ENCODE measurements at regions not wholly inside any gene's neighbourhood (a gene's known extent, or its start where the extent isn't known, plus 50 kb on each side); places are given as distances from the start of the nearest gene placed in this dataset.
"Not testable (repeated sequence)": the region's sequence is repeated elsewhere in the genome, so short reads cannot be mapped to it uniquely, and the experiment has no call there.

GRCh38 chr12:75684678-75685616, 173.5 kb upstream of the KRR1 start:
- no peak overlapping the region for H3K9ac ChIP-seq (ENCODE audit: low read depth, low read length)
- no peak overlapping the region for H3K4me3 ChIP-seq (ENCODE audit: low read length)
- no peaks in the 10 kb centered on the region for H3K36me3 ChIP-seq (ENCODE audit: insufficient read depth, low read length)
- no peaks in the 10 kb centered on the region for H3K27me3 ChIP-seq (ENCODE audit: control insufficient read depth, insufficient read depth, low read length)
- H3K4me1 ChIP-seq (ENCODE audit: control insufficient read depth, insufficient read depth, low read length), result peaks cover 15% of the 10 kb centered on the region
- H3K9me3 ChIP-seq (replicated peaks; ENCODE audit: low read length), result no peaks in the 10 kb centered on the region
- H3K4me2 ChIP-seq (ENCODE audit: low read length), result no peak overlapping the region

DNA sequence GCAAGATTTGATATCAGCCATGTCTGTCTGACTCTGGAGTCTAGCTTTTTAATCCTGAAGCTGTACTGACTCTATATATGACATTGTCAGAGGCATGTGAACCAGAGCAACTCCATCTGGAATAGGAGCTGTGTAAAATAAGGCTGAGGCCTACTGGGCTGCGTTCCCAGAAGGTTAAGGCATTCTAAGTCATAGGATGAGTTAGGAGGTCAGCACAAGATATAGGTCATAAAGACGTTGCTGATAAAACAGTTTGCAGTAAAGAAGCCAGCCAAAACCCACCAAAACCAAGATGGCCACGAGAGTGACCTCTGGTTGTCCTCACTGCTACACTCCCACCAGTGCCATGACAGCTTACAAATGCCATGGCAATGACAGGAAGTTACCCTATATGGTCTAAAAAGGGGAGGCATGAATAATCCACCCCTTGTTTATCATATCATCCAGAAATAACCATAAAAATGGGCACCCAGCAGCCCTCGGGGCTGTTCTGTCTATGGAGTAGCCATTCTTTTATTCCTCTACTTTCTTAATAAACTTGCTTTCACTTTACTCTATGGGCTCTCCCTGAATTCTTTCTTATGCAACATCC, 172.7 kb upstream of the KRR1 start:
- H3K4me1 ChIP-seq (ENCODE audit: control insufficient read depth, insufficient read depth, low read length), result peaks cover 12% of the 10 kb centered on the region
- not testable (repeated sequence) for H3K27me3 ChIP-seq (ENCODE audit: control insufficient read depth, insufficient read depth, low read length); H3K4me3 ChIP-seq (ENCODE audit: low read length); H3K36me3 ChIP-seq (ENCODE audit: insufficient read depth, low read length); H3K9ac ChIP-seq (ENCODE audit: low read depth, low read length); H3K9me3 ChIP-seq (replicated peaks; ENCODE audit: low read length); H3K4me2 ChIP-seq (ENCODE audit: low read length)

- no peak overlapping the region for H3K9ac ChIP-seq (ENCODE audit: low read depth, low read length)
- no peaks in the 10 kb centered on the region for H3K9me3 ChIP-seq (replicated peaks; ENCODE audit: low read length)
- H3K36me3 ChIP-seq (ENCODE audit: insufficient read depth, low read length), result no peaks in the 10 kb centered on the region
- no peak overlapping the region for H3K4me2 ChIP-seq (ENCODE audit: low read length)
- H3K27me3 ChIP-seq (ENCODE audit: control insufficient read depth, insufficient read depth, low read length), result no peaks in the 10 kb centered on the region
- H3K4me3 ChIP-seq (ENCODE audit: low read length), result no peak overlapping the region
- peaks cover 12% of the 10 kb centered on the region for H3K4me1 ChIP-seq (ENCODE audit: control insufficient read depth, insufficient read depth, low read length)
Observed at GRCh38 chr12:75683220-75683619, 171.8 kb upstream of the KRR1 start.

GRCh38 chr12:75677522-75677921, 166.1 kb upstream of the KRR1 start:
- no peaks in the 10 kb centered on the region for H3K4me1 ChIP-seq (ENCODE audit: control insufficient read depth, insufficient read depth, low read length)
- no peaks in the 10 kb centered on the region for H3K27me3 ChIP-seq (ENCODE audit: control insufficient read depth, insufficient read depth, low read length)
- H3K4me2 ChIP-seq (ENCODE audit: low read length), result no peak overlapping the region
- H3K9ac ChIP-seq (ENCODE audit: low read depth, low read length), result no peak overlapping the region
- H3K36me3 ChIP-seq (ENCODE audit: insufficient read depth, low read length), result no peaks in the 10 kb centered on the region
- H3K4me3 ChIP-seq (ENCODE audit: low read length), result no peak overlapping the region
- no peaks in the 10 kb centered on the region for H3K9me3 ChIP-seq (replicated peaks; ENCODE audit: low read length)

- H3K36me3 ChIP-seq (ENCODE audit: insufficient read depth, low read length), result no peaks in the 10 kb centered on the region
- H3K9ac ChIP-seq (ENCODE audit: low read depth, low read length), result no peak overlapping the region
- H3K4me3 ChIP-seq (ENCODE audit: low read length), result no peak overlapping the region
- H3K4me1 ChIP-seq (ENCODE audit: control insufficient read depth, insufficient read depth, low read length), result no peaks in the 10 kb centered on the region
- H3K9me3 ChIP-seq (replicated peaks; ENCODE audit: low read length), result no peaks in the 10 kb centered on the region
- no peak overlapping the region for H3K4me2 ChIP-seq (ENCODE audit: low read length)
- no peaks in the 10 kb centered on the region for H3K27me3 ChIP-seq (ENCODE audit: control insufficient read depth, insufficient read depth, low read length)
Observed at GRCh38 chr12:75674393-75674792, 163.0 kb upstream of the KRR1 start.

DNA sequence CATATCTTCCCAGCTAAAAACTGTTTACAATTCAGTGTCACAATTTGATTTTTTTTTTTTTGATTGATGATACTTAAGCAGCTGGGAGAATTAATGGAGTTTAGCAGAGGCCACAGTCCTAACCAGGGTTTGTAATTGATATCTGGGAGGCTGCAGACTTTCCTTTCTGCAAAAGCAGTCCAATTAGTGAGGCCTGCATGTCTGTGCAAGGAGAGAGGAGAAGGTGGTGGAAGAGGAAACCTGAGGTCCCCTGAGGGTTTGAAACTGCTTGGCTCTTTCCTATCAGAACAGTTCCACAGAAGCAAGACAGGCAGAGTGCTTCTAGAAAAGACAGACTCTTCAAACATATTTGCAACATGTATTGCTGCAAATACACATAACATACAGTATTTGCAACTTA, 160.8 kb upstream of the KRR1 start:
- no peaks in the 10 kb centered on the region for H3K9me3 ChIP-seq (replicated peaks; ENCODE audit: low read length)

GRCh38 chr12:75670216-75670615, 158.8 kb upstream of the KRR1 start:
- Histone ChIP-seq H3K9me3 (replicated peaks; ENCODE audit: low read length) (no peaks in the 10 kb centered on the region), H3K27me3 (ENCODE audit: control insufficient read depth, insufficient read depth, low read length) (no peaks in the 10 kb centered on the region), H3K4me3 (ENCODE audit: low read length) (no peak overlapping the region), H3K9ac (ENCODE audit: low read depth, low read length) (no peak overlapping the region), H3K4me2 (ENCODE audit: low read length) (no peak overlapping the region), H3K36me3 (ENCODE audit: insufficient read depth, low read length) (no peaks in the 10 kb centered on the region), H3K4me1 (ENCODE audit: control insufficient read depth, insufficient read depth, low read length) (peaks cover 15% of the 10 kb centered on the region)

More for the DNA sequence above, 160.8 kb upstream of the KRR1 start:
- no peaks in the 10 kb centered on the region for H3K27me3 ChIP-seq (ENCODE audit: control insufficient read depth, insufficient read depth, low read length)
- no peak overlapping the region for H3K4me2 ChIP-seq (ENCODE audit: low read length)
- H3K4me3 ChIP-seq (ENCODE audit: low read length), result no peak overlapping the region
- no peaks in the 10 kb centered on the region for H3K36me3 ChIP-seq (ENCODE audit: insufficient read depth, low read length)
- no peak overlapping the region for H3K9ac ChIP-seq (ENCODE audit: low read depth, low read length)
- H3K4me1 ChIP-seq (ENCODE audit: control insufficient read depth, insufficient read depth, low read length), result peaks cover 2% of the 10 kb centered on the region

GRCh38 chr12:75666939-75667334, 155.5 kb upstream of the KRR1 start:
- Histone ChIP-seq H3K9ac (ENCODE audit: low read depth, low read length) (peak overlapping the region; percentile 36), H3K36me3 (ENCODE audit: insufficient read depth, low read length) (no peaks in the 10 kb centered on the region), H3K4me1 (ENCODE audit: control insufficient read depth, insufficient read depth, low read length) (peaks cover 28% of the 10 kb centered on the region), H3K4me2 (ENCODE audit: low read length) (peak overlapping the region; percentile 14), H3K9me3 (replicated peaks; ENCODE audit: low read length) (no peaks in the 10 kb centered on the region), H3K27me3 (ENCODE audit: control insufficient read depth, insufficient read depth, low read length) (no peaks in the 10 kb centered on the region), H3K4me3 (ENCODE audit: low read length) (peak overlapping the region; percentile 26)

DNA sequence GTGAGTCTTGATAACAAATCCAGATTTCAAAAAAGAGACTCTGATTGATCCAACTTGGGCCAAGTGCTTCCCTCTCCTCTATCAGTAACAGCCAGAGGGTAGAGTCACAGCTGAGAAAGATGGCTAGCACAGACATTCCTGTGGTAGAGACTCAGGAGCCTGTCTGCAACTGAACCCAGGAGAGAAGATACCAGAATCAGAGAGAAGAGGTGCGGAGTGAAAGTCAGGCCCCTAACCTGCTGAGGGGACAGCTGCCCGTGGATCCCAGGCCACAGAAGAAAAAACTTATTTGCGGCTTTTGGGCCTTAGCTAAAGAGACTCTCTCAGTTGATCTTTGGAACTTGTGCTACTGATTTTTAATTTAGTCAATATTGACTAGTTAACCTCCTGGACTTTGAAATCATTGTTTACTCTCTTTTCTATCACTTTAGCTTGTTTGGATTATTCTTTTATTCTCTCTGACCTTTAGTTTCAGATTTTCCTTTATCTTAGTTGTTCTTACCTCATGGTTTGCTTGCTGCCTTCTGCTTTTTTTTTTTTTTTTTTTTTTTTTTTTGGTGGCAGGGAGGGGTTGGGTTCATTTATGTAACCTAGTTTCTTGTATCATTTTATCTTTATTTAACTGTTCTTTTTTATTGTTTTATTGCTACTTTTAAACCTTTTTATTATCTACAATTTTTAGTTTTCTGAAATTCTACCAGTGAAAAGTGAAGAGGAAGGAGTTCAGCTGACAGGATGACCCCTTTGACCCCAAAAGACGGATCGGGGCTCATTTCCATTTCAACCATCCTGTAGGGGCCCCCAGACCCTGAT, 154.9 kb upstream of the KRR1 start:
- peaks cover 34% of the 10 kb centered on the region for H3K4me1 ChIP-seq (ENCODE audit: control insufficient read depth, insufficient read depth, low read length)
- H3K36me3 ChIP-seq (ENCODE audit: insufficient read depth, low read length), result no peaks in the 10 kb centered on the region
- peak overlapping the region; percentile 14 for H3K4me2 ChIP-seq (ENCODE audit: low read length)
- H3K4me3 ChIP-seq (ENCODE audit: low read length), result peak overlapping the region; percentile 26
- peak overlapping the region; percentile 36 for H3K9ac ChIP-seq (ENCODE audit: low read depth, low read length)
- H3K27me3 ChIP-seq (ENCODE audit: control insufficient read depth, insufficient read depth, low read length), result no peaks in the 10 kb centered on the region
- no peaks in the 10 kb centered on the region for H3K9me3 ChIP-seq (replicated peaks; ENCODE audit: low read length)

- no peak overlapping the region for H3K9ac ChIP-seq (ENCODE audit: low read depth, low read length)
- no peak overlapping the region for H3K4me2 ChIP-seq (ENCODE audit: low read length)
- H3K36me3 ChIP-seq (ENCODE audit: insufficient read depth, low read length), result no peaks in the 10 kb centered on the region
- no peaks in the 10 kb centered on the region for H3K27me3 ChIP-seq (ENCODE audit: control insufficient read depth, insufficient read depth, low read length)
- H3K4me1 ChIP-seq (ENCODE audit: control insufficient read depth, insufficient read depth, low read length), result peaks cover 45% of the 10 kb centered on the region
- no peak overlapping the region for H3K4me3 ChIP-seq (ENCODE audit: low read length)
- H3K9me3 ChIP-seq (replicated peaks; ENCODE audit: low read length), result no peaks in the 10 kb centered on the region
Observed at GRCh38 chr12:75665216-75665615, 153.8 kb upstream of the KRR1 start.

GRCh38 chr12:75662511-75663159, 151.2 kb upstream of the KRR1 start:
- Histone ChIP-seq H3K9me3 (replicated peaks; ENCODE audit: low read length) (no peaks in the 10 kb centered on the region), H3K4me2 (ENCODE audit: low read length) (no peak overlapping the region), H3K36me3 (ENCODE audit: insufficient read depth, low read length) (no peaks in the 10 kb centered on the region), H3K4me3 (ENCODE audit: low read length) (no peak overlapping the region), H3K27me3 (ENCODE audit: control insufficient read depth, insufficient read depth, low read length) (no peaks in the 10 kb centered on the region), H3K9ac (ENCODE audit: low read depth, low read length) (no peak overlapping the region), H3K4me1 (ENCODE audit: control insufficient read depth, insufficient read depth, low read length) (peaks cover 71% of the 10 kb centered on the region)
